Suprapubic skin (tissue), 4 donors: ENCODE measurements at regions not wholly inside any gene's neighbourhood (a gene's known extent, or its start where the extent isn't known, plus 50 kb on each side); places are given as distances from the start of the nearest gene placed in this dataset.

ENCODE experiments used
- CTCF ChIP-seq, 2 donors: fragments of 200-600 bp in 1 of 2; fragments of 450-650 bp in 1 of 2; sonication (generic) in 1 of 2; IDR thresholded peaks; one replicate each; pipeline ENCODE4 v1.5.1; 2016 to 2019; ENCODE audit warnings: antibody characterized with exemption in 2 of 2, mild to moderate bottlenecking in 1 of 2, moderate library complexity in 1 of 2
- EP300 ChIP-seq: sonication (generic); formaldehyde crosslinking; IDR thresholded peaks from one replicate; pipeline ENCODE4 v1.6.1; 2017; ENCODE audit warnings: antibody characterized with exemption
- POLR2A ChIP-seq, 2 donors: fragments of 450-650 bp; IDR thresholded peaks; one replicate each; pipeline ENCODE4 v1.6.1; 2017; ENCODE audit warnings: antibody characterized with exemption in 2 of 2, mild to moderate bottlenecking in 2 of 2, moderate library complexity in 2 of 2
- POLR2AphosphoS5 ChIP-seq, 3 donors: sonication (generic); formaldehyde crosslinking; IDR thresholded peaks; one replicate each; pipeline ENCODE4 v1.6.1; 2017; ENCODE audit warnings: antibody characterized with exemption in 3 of 3

GRCh38 chr5:163867324-163867723 lies 361.9 kb downstream of the MAT2B start:
- TF ChIP-seq CTCF (IDR thresholded peaks at IDR 0.05): no peak
- TF ChIP-seq POLR2AphosphoS5 (IDR thresholded peaks at IDR 0.05): no peak
- TF ChIP-seq EP300: no peak
- TF ChIP-seq POLR2A (IDR thresholded peaks at IDR 0.05): no peak
